NCI-H524 treated with DMSO at 0.1 percent for 48 hours (cell line): ENCODE measurements at regions not wholly inside any gene's neighbourhood (a gene's known extent, or its start where the extent isn't known, plus 50 kb on each side); places are given as distances from the start of the nearest gene placed in this dataset.
"Not testable (repeated sequence)": the region's sequence is repeated elsewhere in the genome, so short reads cannot be mapped to it uniquely, and the experiment has no call there.

Experiments used
- DNase-seq: peaks from one replicate; lab custom pipeline; 2025; lab: John Stamatoyannopoulos, UW

GRCh38 chr9:103407260-103407659 is 412.1 kb downstream of the CYLC2 start:
- no peak for DNase-seq

- no peak for DNase-seq
Measured at GRCh38 chr9:103410059-103410458, 414.9 kb downstream of the CYLC2 start.

GRCh38 chr9:103427696-103428095 is 432.6 kb downstream of the CYLC2 start:
- DNase-seq: no peak

GRCh38 chr9:103430469-103430868 is 435.3 kb downstream of the CYLC2 start:
- DNase-seq: no peak

- no peak for DNase-seq
Measured at GRCh38 chr9:103431809-103432208, 436.7 kb downstream of the CYLC2 start.

- DNase-seq: no peak
Measured at GRCh38 chr9:103444176-103444575, 449.0 kb downstream of the CYLC2 start.

GRCh38 chr9:103458826-103459225 is 463.7 kb downstream of the CYLC2 start:
- no peak for DNase-seq

- no peak for DNase-seq
Measured at GRCh38 chr9:103471241-103471640, 476.1 kb downstream of the CYLC2 start.

- DNase-seq: no peak
Measured at GRCh38 chr9:103474156-103474555, 479.0 kb downstream of the CYLC2 start.

GRCh38 chr9:103483471-103484096 is 488.5 kb downstream of the CYLC2 start:
- no peak for DNase-seq

- DNase-seq: no peak
Measured at GRCh38 chr9:103485138-103485537, 490.0 kb downstream of the CYLC2 start.

- DNase-seq: no peak
Measured at GRCh38 chr9:103514767-103515166, 519.6 kb downstream of the CYLC2 start.

- DNase-seq: no peak
Measured at GRCh38 chr9:103522409-103522808, 527.3 kb downstream of the CYLC2 start.

GRCh38 chr9:103530934-103531333 is 535.8 kb downstream of the CYLC2 start:
- DNase-seq: no peak

- DNase-seq: no peak
Measured at GRCh38 chr9:103533318-103533717, 538.2 kb downstream of the CYLC2 start.

- DNase-seq: no peak
Measured at GRCh38 chr9:103537426-103537825, 542.3 kb downstream of the CYLC2 start.

GRCh38 chr9:103545260-103545659 is 548.8 kb upstream of the SMC2 start:
- no peak for DNase-seq

GRCh38 chr9:103552712-103553111 is 541.4 kb upstream of the SMC2 start:
- DNase-seq: no peak

GRCh38 chr9:103574056-103574455 is 520.1 kb upstream of the SMC2 start:
- DNase-seq: no peak

GRCh38 chr9:103586721-103587120 is 507.4 kb upstream of the SMC2 start:
- DNase-seq: no peak

GRCh38 chr9:103601287-103601686 is 492.8 kb upstream of the SMC2 start:
- no peak for DNase-seq

- not testable (repeated sequence) for DNase-seq
Measured at GRCh38 chr9:103611950-103612349, 482.2 kb upstream of the SMC2 start.

GRCh38 chr9:103615994-103616393 is 478.1 kb upstream of the SMC2 start:
- DNase-seq: no peak

- no peak for DNase-seq
Measured at GRCh38 chr9:103617046-103617445, 477.1 kb upstream of the SMC2 start.
